NK-92 (cell line): ENCODE measurements at regions not wholly inside any gene's neighbourhood (a gene's known extent, or its start where the extent isn't known, plus 50 kb on each side); places are given as distances from the start of the nearest gene placed in this dataset.
"Not testable (repeated sequence)": the region's sequence is repeated elsewhere in the genome, so short reads cannot be mapped to it uniquely, and the experiment has no call there.

Experiments used
- DNase-seq: peaks from one replicate; lab custom pipeline; 2025; ENCODE audit not compliant: unreplicated experiment; lab: John Stamatoyannopoulos, UW

GRCh38 chr15:69928890-69929289 is 168.8 kb downstream of the TLE3 start:
- DNase-seq, result not testable (repeated sequence)

- DNase-seq, result no peak
These were observed 167.6 kb downstream of the TLE3 start for GRCh38 chr15:69929905-69930630.

DNA sequence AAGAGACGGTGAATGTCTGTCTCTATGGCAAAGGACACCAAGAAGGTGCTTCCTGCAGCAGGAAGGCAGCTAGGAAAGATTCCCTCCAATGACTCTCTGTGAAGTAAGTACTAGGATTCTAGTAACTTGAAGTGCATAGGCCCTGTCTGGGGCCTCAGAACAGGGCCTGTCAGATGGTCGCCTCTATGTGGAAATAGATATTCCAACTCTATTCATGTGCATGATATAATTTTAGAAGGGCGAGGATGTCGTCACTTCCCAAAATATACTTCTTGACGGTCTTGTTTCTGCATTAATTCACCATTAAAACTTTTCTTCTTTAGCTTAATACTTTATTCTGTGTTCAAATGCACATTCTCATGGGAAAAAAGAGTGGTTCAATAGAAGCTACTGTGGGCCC is 167.0 kb downstream of the TLE3 start:
- DNase-seq, result no peak

- no peak for DNase-seq
These were observed 166.6 kb downstream of the TLE3 start for GRCh38 chr15:69931156-69931555.

- DNase-seq, result no peak
These were observed 163.1 kb downstream of the TLE3 start for GRCh38 chr15:69934607-69935006.

DNA sequence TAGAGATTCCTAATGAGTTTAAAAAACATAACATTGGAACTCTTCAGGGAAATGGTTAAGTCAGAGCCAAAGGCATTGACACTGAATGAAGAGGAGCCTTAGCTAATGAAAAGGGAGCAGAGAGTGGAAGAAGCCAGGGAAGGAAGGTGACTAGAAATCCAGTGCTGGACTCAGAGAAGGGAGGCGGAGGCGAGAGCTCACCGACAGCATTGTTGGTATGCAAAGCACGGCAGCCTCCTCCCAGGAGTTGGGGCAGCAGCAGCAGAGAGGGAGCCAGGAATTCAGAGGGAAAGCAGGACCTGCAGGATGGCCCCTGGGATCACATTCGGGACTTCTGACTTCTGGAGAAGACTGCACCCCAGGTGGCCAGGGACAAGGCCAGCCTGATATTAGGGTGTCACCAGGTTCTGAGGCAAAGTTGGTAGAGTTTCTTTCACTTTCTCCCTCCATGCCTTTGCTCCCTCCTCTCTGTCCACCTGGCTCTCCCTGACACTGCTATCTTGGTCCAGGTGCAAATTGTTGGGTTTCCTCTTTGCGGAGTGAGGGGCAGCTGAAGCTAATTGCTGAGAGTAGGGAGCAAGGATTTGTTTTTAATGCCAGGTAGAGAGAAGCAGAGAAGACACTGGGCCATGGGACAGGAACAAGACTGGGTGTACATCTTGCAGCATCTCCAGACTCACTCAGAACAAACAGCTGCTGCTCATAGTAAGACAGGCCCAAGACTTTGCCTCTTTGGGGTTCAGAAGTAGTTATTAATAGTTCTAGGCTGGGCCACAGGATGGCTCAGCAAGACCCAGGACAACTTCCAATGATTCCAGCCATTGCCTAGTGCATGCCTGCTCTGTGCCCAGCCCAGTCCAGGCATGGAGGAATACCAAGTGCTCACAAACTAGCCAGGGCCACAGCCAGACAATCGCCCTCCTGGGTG is 157.9 kb downstream of the TLE3 start:
- no peak for DNase-seq

DNA sequence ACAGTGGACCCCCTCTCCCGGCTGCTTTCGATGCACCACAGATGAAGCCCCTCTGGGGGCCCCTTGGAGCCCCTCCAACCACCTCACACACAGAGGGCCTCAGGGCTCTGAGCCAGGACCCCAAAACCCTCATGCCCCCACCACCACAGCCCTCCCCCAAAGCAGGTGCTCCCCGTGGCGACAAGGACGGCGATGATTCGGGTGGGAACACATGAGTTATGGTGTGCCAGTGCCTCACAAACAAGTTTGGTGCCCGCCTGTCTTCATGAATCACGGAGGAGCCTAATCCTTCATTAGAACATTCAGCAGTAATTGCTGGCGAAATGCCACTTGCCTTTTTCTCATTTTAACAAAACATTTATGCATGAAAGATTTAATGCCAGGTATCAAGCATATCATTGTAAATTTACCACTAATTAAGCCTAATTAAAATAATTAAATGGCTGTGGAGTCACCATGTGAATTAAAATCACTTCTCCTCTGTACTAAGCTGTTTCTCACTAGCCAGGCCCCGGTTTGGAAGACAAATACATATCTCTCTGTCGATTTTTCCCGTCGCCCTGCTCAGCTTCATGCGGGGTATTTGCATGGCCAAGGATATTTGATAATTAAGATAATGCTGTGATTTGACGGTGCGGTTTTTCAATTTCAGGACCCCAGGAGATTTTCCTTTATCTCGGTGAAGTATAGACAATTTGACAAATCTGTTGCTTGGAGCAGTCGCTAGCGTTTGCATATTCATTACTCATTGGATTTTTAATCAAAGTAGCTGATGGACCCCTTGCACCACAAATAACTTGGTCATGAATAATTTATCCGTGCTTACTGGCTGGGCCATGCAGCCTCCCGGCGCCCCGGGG is 157.0 kb downstream of the TLE3 start:
- no peak for DNase-seq

GRCh38 chr15:69941301-69941605 is 156.5 kb downstream of the TLE3 start:
- DNase-seq, result no peak

- DNase-seq, result no peak
These were observed 155.8 kb downstream of the TLE3 start for GRCh38 chr15:69941706-69942495.

- DNase-seq, result no peak
These were observed 154.1 kb downstream of the TLE3 start for GRCh38 chr15:69943637-69944036.

DNA sequence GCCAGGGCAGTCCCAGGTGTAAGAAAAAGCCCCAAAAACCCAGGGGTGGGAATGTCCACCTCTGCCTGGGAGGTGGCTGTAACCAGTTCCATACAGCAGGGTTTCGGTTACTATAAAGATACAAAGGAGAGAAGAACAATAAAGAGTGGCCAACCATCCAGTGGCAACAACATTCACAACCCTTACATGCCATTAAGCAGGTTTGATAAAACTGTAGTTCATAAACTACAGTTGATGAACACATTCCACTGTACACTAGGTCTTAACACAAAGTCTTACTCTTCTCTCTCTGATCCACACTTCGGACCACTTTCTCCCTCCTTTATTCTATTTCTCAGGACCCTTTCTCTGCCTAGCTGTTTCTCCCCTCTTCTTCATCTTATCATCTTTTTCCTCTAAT is 152.0 kb downstream of the TLE3 start:
- no peak for DNase-seq

GRCh38 chr15:69946870-69947269 is 150.8 kb downstream of the TLE3 start:
- DNase-seq, result no peak

DNA sequence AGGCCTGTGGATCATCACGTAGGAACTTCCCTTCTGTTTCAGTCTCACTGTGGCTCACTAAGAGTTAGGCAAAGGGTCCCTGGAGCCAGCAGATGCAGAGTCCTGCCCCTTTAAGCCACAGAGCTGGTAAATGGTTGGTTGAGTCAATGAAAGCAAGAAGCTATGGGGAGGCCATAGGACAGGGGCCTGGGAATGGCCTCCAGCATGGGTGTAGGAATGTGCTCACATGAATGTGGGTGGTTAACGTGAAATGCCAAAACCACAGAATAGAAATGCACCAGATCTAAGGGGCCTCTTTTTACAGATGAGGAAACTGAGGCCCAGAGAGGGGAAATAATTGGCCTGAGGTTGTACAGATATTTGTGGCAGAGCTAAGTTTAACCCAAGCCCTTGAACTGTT is 150.3 kb downstream of the TLE3 start:
- no peak for DNase-seq

DNA sequence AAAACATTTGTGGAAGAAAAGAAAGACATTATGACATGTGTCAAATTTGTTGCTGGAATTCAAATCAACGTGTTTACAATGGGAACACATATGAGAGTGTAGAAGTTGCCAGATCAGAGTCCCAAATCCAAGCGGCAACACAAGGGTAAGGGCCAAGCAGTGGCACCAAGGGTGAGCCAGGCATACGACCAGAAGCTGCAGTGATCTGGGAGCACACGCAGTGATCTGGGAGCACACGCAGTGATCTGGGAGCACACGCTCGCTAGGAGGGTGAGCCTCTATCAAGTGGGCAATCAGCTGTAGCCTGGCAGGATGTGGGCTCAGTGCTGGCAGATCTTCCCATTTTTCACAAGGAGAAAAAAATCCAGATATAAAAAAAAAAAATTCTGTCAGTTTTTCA is 148.2 kb downstream of the TLE3 start:
- DNase-seq, result no peak

GRCh38 chr15:69951256-69951897 is 146.3 kb downstream of the TLE3 start:
- no peak for DNase-seq

GRCh38 chr15:69951898-69952555 is 145.7 kb downstream of the TLE3 start:
- DNase-seq, result no peak

DNA sequence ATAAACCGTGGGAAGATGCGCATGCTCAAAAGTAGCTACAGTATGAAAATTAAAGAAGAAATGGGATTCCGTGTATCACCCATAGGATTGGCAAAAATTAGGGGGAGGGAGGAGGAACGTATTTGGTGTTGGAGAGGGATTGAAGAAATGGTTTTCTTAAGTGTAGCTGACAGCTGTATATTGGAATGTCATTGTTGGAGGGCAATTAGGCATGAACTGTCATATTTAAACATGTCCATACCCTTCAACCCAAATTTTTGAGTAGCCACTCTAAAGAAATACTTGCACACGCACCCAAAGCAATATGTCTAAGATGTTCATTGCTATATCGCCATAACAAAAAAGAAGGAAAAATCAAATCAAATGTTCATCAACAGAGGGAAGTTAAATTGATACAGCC is 144.7 kb downstream of the TLE3 start:
- DNase-seq, result no peak

GRCh38 chr15:69953816-69954215 is 143.9 kb downstream of the TLE3 start:
- DNase-seq, result no peak

DNA sequence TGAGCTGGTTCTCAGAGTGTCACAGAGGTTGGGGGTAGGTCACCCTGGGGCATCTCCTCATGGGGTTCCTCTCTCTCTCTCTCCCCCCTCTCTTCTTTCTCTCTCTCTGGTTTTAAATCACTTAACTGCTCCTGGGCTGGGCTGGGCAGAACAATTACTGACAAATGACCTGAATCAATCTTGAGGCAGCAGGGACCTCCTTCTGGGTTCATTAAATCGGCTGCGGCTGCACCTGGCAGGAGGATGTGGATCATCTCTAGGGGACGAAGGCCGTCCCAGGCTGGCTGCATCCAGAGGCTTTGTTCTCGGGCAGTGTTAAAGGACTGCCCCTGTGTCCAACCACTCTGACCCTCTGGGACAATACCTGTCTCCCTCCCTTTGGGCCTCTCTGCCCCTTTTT is 143.1 kb downstream of the TLE3 start:
- DNase-seq, result no peak
